ENCODE measurements at regions not wholly inside any gene's neighbourhood (a gene's known extent, or its start where the extent isn't known, plus 50 kb on each side); places are given as distances from the start of the nearest gene placed in this dataset.
"Not testable (repeated sequence)": the region's sequence is repeated elsewhere in the genome, so short reads cannot be mapped to it uniquely, and the experiment has no call there.

DNA sequence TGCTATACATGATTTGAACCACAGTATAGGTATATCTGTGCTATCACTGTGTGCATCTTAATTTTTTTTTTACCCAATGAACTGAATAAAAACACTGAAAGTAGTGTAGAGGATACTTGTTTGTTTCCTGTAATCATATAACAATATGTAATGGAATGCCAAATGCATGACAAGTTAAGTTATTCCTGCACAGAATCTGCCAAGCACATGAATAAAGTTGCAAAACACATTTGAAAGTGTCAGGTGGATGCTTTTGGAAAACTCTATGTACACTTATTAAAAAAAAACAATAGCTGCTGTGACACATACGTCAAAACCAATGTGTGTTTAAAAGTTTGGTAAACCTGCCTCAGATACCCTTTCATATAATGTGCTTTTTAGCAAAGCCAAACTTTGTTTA lies 1638.1 kb upstream of the SEL1L start:
- no peak overlapping the region for H3K4me3 ChIP-seq (ENCODE audit: low read depth, low read length)
- no peak for TF ChIP-seq CTCF (IDR thresholded peaks at IDR 0.05; ENCODE audit: low read depth, low read length)

DNA sequence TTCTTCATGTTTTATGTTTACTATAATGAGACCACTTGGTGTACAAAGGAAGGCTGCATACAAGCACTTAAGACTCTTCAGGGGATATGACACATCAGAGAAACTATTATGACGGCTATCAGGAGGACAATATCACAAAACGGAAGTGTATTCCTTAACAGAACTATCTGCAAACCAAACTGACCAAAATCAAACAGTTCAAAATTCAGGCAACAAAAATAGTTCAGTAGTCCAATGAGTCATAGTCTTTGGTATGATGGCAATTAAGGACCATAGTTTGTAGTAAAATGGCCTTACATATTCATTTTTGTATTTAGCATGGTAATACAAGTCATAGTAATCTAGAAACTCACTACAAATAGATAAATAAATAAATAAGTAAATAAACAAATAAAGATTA lies 1638.7 kb upstream of the SEL1L start:
- no peak overlapping the region for H3K4me3 ChIP-seq (ENCODE audit: low read depth, low read length)
- no peak for TF ChIP-seq CTCF (IDR thresholded peaks at IDR 0.05; ENCODE audit: low read depth, low read length)

DNA sequence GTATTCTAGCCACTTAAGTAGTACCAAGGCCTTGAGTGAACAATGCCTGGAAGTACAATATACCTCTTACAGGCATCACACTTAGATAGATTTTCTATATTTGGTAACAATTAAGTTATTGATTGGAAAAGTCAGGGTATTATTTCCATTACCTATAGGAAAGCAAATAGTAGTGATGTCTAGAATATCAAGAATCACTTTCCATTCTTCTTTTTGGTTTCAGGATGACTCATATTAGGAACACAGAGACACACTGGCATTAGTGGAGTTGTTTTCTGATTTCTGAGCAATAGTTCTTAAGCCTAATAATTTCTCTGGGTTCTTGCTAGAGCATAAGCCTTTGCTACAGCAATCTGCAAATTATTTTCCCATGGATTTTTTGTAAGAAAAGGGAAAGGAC lies 1640.0 kb upstream of the SEL1L start:
- no peak for TF ChIP-seq CTCF (IDR thresholded peaks at IDR 0.05; ENCODE audit: low read depth, low read length)

GRCh38 chr14:83184531-83184930 lies 1650.9 kb upstream of the SEL1L start:
- no peak for TF ChIP-seq CTCF (IDR thresholded peaks at IDR 0.05; ENCODE audit: low read depth, low read length)
- H3K4me3 ChIP-seq (ENCODE audit: low read depth, low read length) = no peak overlapping the region

More for the DNA sequence above, 1640.0 kb upstream of the SEL1L start:
- H3K4me3 ChIP-seq (ENCODE audit: low read depth, low read length) = no peak overlapping the region

DNA sequence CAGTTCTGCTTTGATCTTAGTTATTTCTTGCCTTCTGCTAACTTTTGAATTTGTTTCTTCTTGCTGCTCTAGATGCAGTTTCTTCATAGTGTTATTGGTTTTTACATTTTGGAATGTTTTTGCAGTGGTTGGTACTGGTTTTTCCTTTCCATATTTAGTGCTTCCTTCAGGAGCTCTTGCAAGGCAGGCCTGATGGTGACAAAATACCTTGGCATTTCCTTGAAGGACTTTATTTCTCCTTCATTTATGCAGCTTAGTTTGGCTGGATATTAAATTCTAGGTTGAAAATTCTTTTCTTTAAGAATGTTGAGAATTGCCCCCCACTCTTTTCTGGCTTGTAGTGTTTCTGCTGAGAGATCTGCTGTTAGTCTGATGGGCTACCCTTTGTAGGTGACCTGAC lies 1654.7 kb upstream of the SEL1L start:
- not testable (repeated sequence) for H3K4me3 ChIP-seq (ENCODE audit: low read depth, low read length)

GRCh38 chr14:83196236-83196635 lies 1662.6 kb upstream of the SEL1L start:
- H3K4me3 ChIP-seq (ENCODE audit: low read depth, low read length) = no peak overlapping the region
- TF ChIP-seq CTCF (IDR thresholded peaks at IDR 0.05; ENCODE audit: low read depth, low read length) = no peak

- TF ChIP-seq CTCF (IDR thresholded peaks at IDR 0.05; ENCODE audit: low read depth, low read length) = no peak
- H3K4me3 ChIP-seq (ENCODE audit: low read depth, low read length) = no peak overlapping the region
These were observed 1663.6 kb upstream of the SEL1L start for GRCh38 chr14:83197271-83197670.

DNA sequence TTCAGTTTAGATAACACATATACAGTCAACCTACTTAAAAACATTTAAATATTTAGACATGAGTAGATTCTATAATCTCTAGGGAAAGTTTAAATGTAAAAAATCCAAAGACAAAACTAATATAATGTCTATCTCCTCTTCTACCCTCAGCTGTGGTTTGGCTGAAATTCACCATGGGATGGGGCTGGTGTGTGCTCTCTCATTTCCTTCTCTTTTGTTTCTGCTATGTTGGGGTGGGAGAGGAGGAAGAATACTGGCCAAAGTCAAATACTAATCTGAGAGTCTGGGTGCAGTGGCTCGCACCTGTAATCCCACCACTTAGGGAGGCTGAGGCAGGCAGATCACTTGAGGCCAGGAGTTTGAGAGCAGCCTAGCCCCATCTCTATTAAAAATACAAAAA lies 1673.9 kb upstream of the SEL1L start:
- TF ChIP-seq CTCF (IDR thresholded peaks at IDR 0.05; ENCODE audit: low read depth, low read length) = no peak

More for the DNA sequence above, 1673.9 kb upstream of the SEL1L start:
- H3K4me3 ChIP-seq (ENCODE audit: low read depth, low read length) = no peak overlapping the region

Measured in WI38 (cell line).